Epithelial cell of prostate (primary cell): ENCODE measurements at regions not wholly inside any gene's neighbourhood (a gene's known extent, or its start where the extent isn't known, plus 50 kb on each side); places are given as distances from the start of the nearest gene placed in this dataset.

Experiments used
- DNase-seq: peaks from one replicate; pipeline ENCODE4 v3.0.0-alpha.2; 2011; ENCODE audit warnings: low read depth, low spot score
- H3K27ac ChIP-seq: fragments of 450-650 bp; 2 replicates; pipeline ENCODE4 v1.5.1; 2017; ENCODE audit warnings: mild to moderate bottlenecking

- no peak for DNase-seq
- H3K27ac ChIP-seq: no peak overlapping the region
Observed at GRCh38 chr10:130859427-130859826, 452.1 kb downstream of the TCERG1L start.

- DNase-seq: no peak
- no peak overlapping the region for H3K27ac ChIP-seq
Observed at GRCh38 chr10:130862122-130862521, 449.4 kb downstream of the TCERG1L start.

- DNase-seq: no peak
- H3K27ac ChIP-seq: no peak overlapping the region
Observed at GRCh38 chr10:130862626-130863025, 448.9 kb downstream of the TCERG1L start.

GRCh38 chr10:130863044-130863443 is 448.5 kb downstream of the TCERG1L start:
- DNase-seq: no peak
- H3K27ac ChIP-seq: no peak overlapping the region

GRCh38 chr10:130864961-130865818 is 446.3 kb downstream of the TCERG1L start:
- no peak for DNase-seq
- H3K27ac ChIP-seq: no peak overlapping the region

- no peak overlapping the region for H3K27ac ChIP-seq
- no peak for DNase-seq
Observed at GRCh38 chr10:130866857-130867256, 444.7 kb downstream of the TCERG1L start.

GRCh38 chr10:130867446-130868194 is 443.9 kb downstream of the TCERG1L start:
- no peak overlapping the region for H3K27ac ChIP-seq
- DNase-seq: no peak

GRCh38 chr10:130869179-130869841 is 442.2 kb downstream of the TCERG1L start:
- DNase-seq: no peak
- no peak overlapping the region for H3K27ac ChIP-seq

- DNase-seq: no peak
Observed at GRCh38 chr10:130871406-130871805, 440.1 kb downstream of the TCERG1L start.

GRCh38 chr10:130873636-130874035 is 437.9 kb downstream of the TCERG1L start:
- no peak overlapping the region for H3K27ac ChIP-seq
- DNase-seq: no peak

More at GRCh38 chr10:130871406-130871805, 440.1 kb downstream of the TCERG1L start:
- no peak overlapping the region for H3K27ac ChIP-seq

GRCh38 chr10:130875116-130875515 is 436.4 kb downstream of the TCERG1L start:
- no peak overlapping the region for H3K27ac ChIP-seq
- no peak for DNase-seq

GRCh38 chr10:130875897-130876472 is 435.5 kb downstream of the TCERG1L start:
- H3K27ac ChIP-seq: no peak overlapping the region
- DNase-seq: no peak

- DNase-seq: no peak
- H3K27ac ChIP-seq: no peak overlapping the region
Observed at GRCh38 chr10:130877126-130877525, 434.4 kb downstream of the TCERG1L start.

GRCh38 chr10:130878131-130878530 is 433.4 kb downstream of the TCERG1L start:
- H3K27ac ChIP-seq: no peak overlapping the region
- no peak for DNase-seq

- H3K27ac ChIP-seq: no peak overlapping the region
- no peak for DNase-seq
Observed at GRCh38 chr10:130882906-130883305, 428.6 kb downstream of the TCERG1L start.

GRCh38 chr10:130884456-130884855 is 427.1 kb downstream of the TCERG1L start:
- H3K27ac ChIP-seq: no peak overlapping the region
- DNase-seq: no peak

- no peak for DNase-seq
Observed at GRCh38 chr10:130885021-130885655, 426.4 kb downstream of the TCERG1L start.

GRCh38 chr10:130887170-130887569 is 424.4 kb downstream of the TCERG1L start:
- no peak for DNase-seq
- H3K27ac ChIP-seq: no peak overlapping the region

More at GRCh38 chr10:130885021-130885655, 426.4 kb downstream of the TCERG1L start:
- no peak overlapping the region for H3K27ac ChIP-seq

GRCh38 chr10:130888493-130888892 is 423.0 kb downstream of the TCERG1L start:
- DNase-seq: no peak
- H3K27ac ChIP-seq: no peak overlapping the region

- H3K27ac ChIP-seq: no peak overlapping the region
- no peak for DNase-seq
Observed at GRCh38 chr10:130889240-130889639, 422.3 kb downstream of the TCERG1L start.
